ENCODE measurements at regions not wholly inside any gene's neighbourhood (a gene's known extent, or its start where the extent isn't known, plus 50 kb on each side); places are given as distances from the start of the nearest gene placed in this dataset.

GRCh38 chr12:13369474-13370056 lies 173.0 kb downstream of the EMP1 start:
- no peaks in the 10 kb centered on the region for H3K9me3 Mint-ChIP-seq
- no peak for DNase-seq
- H3K27me3 Mint-ChIP-seq (ENCODE audit: insufficient read depth) = peaks cover 8% of the 10 kb centered on the region
- no peaks in the 10 kb centered on the region for H3K4me1 Mint-ChIP-seq (ENCODE audit: low read depth)
- H3K36me3 Mint-ChIP-seq (ENCODE audit: low read depth) = no peaks in the 10 kb centered on the region
- no peak for TF ChIP-seq CTCF (IDR thresholded peaks at IDR 0.05)
- H3K27ac Mint-ChIP-seq = no peak overlapping the region
- no peak overlapping the region for H3K4me3 Mint-ChIP-seq

DNA sequence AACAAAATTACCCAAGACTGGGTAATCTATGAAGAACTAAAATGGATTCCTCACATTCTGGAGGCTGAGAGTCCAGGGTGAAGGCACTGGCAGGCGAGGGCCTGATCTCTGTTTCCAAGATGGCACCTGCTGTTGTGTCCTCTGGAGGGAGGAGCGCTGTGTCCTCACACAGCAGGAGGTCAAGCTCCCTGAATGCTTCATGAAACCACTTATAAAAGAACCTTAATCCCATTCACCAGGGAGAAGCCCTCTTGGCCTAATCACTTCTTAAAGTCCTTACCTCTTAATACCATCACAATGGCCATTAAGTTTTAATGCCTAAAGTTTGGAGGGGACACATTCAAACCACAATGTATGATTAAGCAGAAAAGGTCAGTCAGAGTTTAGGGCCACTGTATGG lies 172.4 kb downstream of the EMP1 start:
- Mint-ChIP-seq H3K27ac (no peak overlapping the region), H3K27me3 (ENCODE audit: insufficient read depth) (peaks cover 8% of the 10 kb centered on the region), H3K36me3 (ENCODE audit: low read depth) (no peaks in the 10 kb centered on the region), H3K4me3 (no peak overlapping the region), H3K9me3 (no peaks in the 10 kb centered on the region), H3K4me1 (ENCODE audit: low read depth) (no peaks in the 10 kb centered on the region)
- TF ChIP-seq CTCF (IDR thresholded peaks at IDR 0.05) = no peak
- no peak for DNase-seq

DNA sequence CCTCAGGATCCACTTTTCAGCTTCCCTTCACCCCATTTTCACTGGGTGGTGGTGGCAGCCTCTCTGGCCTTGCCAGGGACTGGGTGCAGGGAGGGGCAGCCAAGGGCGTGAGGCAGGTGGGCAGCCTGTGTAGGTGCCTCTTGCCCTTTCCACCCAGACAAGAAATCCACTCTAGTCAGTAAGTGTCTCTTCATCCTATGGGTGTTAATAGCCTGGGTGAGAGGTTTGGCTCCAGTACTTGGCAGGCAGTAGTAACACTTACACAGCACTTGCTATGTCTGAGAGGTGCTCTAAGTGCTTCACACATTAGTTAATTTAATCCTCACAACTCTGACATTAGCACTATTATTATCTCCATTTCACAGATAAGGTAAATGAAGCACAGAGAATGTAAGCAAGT lies 171.9 kb downstream of the EMP1 start:
- TF ChIP-seq CTCF (IDR thresholded peaks at IDR 0.05) = no peak
- H3K4me3 Mint-ChIP-seq = no peak overlapping the region
- DNase-seq = no peak
- H3K27ac Mint-ChIP-seq = no peak overlapping the region
- peaks cover 8% of the 10 kb centered on the region for H3K27me3 Mint-ChIP-seq (ENCODE audit: insufficient read depth)
- no peaks in the 10 kb centered on the region for H3K4me1 Mint-ChIP-seq (ENCODE audit: low read depth)
- H3K36me3 Mint-ChIP-seq (ENCODE audit: low read depth) = no peaks in the 10 kb centered on the region
- H3K9me3 Mint-ChIP-seq = no peaks in the 10 kb centered on the region

DNA sequence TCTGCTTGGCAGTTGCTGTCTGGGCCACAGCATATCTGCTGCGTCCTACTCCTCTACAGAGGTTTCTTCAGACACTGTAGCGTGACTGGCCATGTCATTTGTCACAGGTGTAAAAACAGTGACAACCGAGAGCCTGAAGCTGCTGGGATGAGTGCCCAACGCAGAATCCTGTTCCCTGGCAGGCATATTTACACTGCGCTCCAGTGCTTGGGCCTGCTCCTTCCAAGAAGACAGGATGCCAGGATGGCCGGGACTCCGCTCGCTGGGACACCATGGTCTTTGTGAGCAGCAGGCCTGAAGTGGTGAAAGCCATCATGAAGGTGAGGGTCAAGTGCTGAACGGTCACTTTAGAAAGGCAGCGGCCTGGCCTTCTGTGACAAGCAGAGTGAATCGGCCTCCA lies 171.4 kb downstream of the EMP1 start:
- Mint-ChIP-seq H3K27ac (no peak overlapping the region), H3K27me3 (ENCODE audit: insufficient read depth) (peaks cover 9% of the 10 kb centered on the region), H3K4me1 (ENCODE audit: low read depth) (no peaks in the 10 kb centered on the region), H3K4me3 (no peak overlapping the region), H3K9me3 (no peaks in the 10 kb centered on the region), H3K36me3 (ENCODE audit: low read depth) (no peaks in the 10 kb centered on the region)
- TF ChIP-seq CTCF (IDR thresholded peaks at IDR 0.05) = no peak
- no peak for DNase-seq

DNA sequence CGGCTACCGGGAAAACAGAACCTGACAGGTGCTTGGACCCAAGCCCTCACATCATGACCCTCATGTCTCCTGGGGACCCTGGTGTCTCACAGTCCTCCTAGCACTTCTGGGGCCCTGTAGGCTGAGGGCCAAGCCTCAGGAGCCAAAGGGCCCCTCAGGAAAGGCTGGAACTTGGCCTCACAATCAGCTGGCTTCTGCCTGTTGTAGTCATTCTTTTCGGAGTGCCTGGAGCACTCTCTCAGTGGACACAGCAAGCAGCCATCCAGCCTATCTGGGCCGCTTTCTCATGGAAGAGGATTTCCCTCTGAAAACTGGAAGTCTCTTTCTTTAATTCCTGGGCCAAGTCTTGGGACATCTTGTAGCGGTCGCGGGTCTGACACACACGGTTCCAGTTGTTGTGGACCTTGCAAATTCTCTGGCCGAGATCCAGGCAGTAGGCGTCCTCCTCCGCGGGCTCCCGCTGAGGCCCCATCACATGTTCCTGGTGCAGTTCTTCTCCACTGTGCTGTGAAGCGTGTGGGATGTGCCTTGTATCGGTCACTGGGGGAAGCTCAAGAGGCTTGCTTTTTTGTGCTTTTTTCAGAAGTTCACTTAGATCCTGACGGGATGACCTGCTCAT lies 169.3 kb downstream of the EMP1 start:
- DNase-seq = no peak
- Mint-ChIP-seq H3K4me3 (no peak overlapping the region), H3K36me3 (ENCODE audit: low read depth) (no peaks in the 10 kb centered on the region), H3K27me3 (ENCODE audit: insufficient read depth) (peaks cover 15% of the 10 kb centered on the region), H3K27ac (no peak overlapping the region), H3K9me3 (no peaks in the 10 kb centered on the region), H3K4me1 (ENCODE audit: low read depth) (no peaks in the 10 kb centered on the region)
- no peak for TF ChIP-seq CTCF (IDR thresholded peaks at IDR 0.05)

All from HFFc6 (cell line).